ENCODE measurements at regions not wholly inside any gene's neighbourhood (a gene's known extent, or its start where the extent isn't known, plus 50 kb on each side); places are given as distances from the start of the nearest gene placed in this dataset.

GRCh38 chrX:147838465-147839131 is 73.1 kb upstream of the FMR1 start:
- DNase-seq = no peak

GRCh38 chrX:147846676-147847075 is 65.0 kb upstream of the FMR1 start:
- no peak for DNase-seq

GRCh38 chrX:147847999-147848398 is 63.7 kb upstream of the FMR1 start:
- DNase-seq = no peak

- no peak for DNase-seq
These were observed 62.9 kb upstream of the FMR1 start for GRCh38 chrX:147848543-147849443.

- no peak for DNase-seq
These were observed 60.8 kb upstream of the FMR1 start for GRCh38 chrX:147850875-147851274.

- DNase-seq = no peak
These were observed 58.0 kb upstream of the FMR1 start for GRCh38 chrX:147853701-147854100.

- no peak for DNase-seq
These were observed 52.1 kb upstream of the FMR1 start for GRCh38 chrX:147859666-147860065.

Data from hippocampal formation (tissue), 2 donors.